ENCODE measurements at regions not wholly inside any gene's neighbourhood (a gene's known extent, or its start where the extent isn't known, plus 50 kb on each side); places are given as distances from the start of the nearest gene placed in this dataset.

DNA sequence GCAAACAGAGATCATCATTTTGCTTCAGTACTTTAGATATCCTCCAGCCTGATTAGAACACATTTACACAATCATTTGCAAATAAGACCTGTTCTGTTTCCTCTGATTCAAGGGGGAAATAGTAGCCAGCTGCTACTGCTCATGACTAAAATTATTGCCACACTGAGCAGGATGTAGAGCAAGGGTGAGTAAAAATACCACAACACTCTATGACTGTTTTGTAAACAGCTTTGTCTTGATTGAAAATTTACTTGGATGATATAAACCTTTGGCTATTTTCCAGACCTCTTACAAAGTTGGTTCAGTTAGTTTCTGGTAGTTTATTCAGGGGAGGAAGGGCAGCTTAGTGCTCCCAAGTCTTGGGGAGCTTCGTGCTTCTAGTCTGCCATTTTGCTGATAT, 286.4 kb upstream of the CNTNAP5 start:
- no peak overlapping the region for H3K27ac ChIP-seq (ENCODE audit: low read length)
- H3K27me3 ChIP-seq (ENCODE audit: control insufficient read depth, insufficient read depth, low read length): no peaks in the 10 kb centered on the region
- H3K9me3 ChIP-seq (replicated peaks; ENCODE audit: control insufficient read depth, low read depth, low read length): no peaks in the 10 kb centered on the region
- H3K4me1 ChIP-seq (ENCODE audit: control insufficient read depth, insufficient read depth, low read length): no peaks in the 10 kb centered on the region
- no peak overlapping the region for H3K4me3 ChIP-seq (ENCODE audit: low read length)
- DNase-seq: no peak
- H3K36me3 ChIP-seq (ENCODE audit: control insufficient read depth, insufficient read depth, low read length): no peaks in the 10 kb centered on the region
- WGBS (ENCODE audit: insufficient coverage): no CpG with 5 or more reads among the region's 1 CpG

- no peaks in the 10 kb centered on the region for H3K36me3 ChIP-seq (ENCODE audit: control insufficient read depth, insufficient read depth, low read length)
- H3K27me3 ChIP-seq (ENCODE audit: control insufficient read depth, insufficient read depth, low read length): no peaks in the 10 kb centered on the region
- no peaks in the 10 kb centered on the region for H3K4me1 ChIP-seq (ENCODE audit: control insufficient read depth, insufficient read depth, low read length)
- no peaks in the 10 kb centered on the region for H3K9me3 ChIP-seq (replicated peaks; ENCODE audit: control insufficient read depth, low read depth, low read length)
- no peak overlapping the region for H3K4me3 ChIP-seq (ENCODE audit: low read length)
- DNase-seq: no peak
- no CpG with 5 or more reads among the region's 1 CpG for WGBS (ENCODE audit: insufficient coverage)
- H3K27ac ChIP-seq (ENCODE audit: low read length): no peak overlapping the region
These were observed 279.1 kb upstream of the CNTNAP5 start for GRCh38 chr2:123746006-123746405.

GRCh38 chr2:123747326-123747725, 277.8 kb upstream of the CNTNAP5 start:
- Histone ChIP-seq H3K4me3 (ENCODE audit: low read length) (no peak overlapping the region), H3K36me3 (ENCODE audit: control insufficient read depth, insufficient read depth, low read length) (no peaks in the 10 kb centered on the region), H3K4me1 (ENCODE audit: control insufficient read depth, insufficient read depth, low read length) (no peaks in the 10 kb centered on the region), H3K9me3 (replicated peaks; ENCODE audit: control insufficient read depth, low read depth, low read length) (no peaks in the 10 kb centered on the region), H3K27ac (ENCODE audit: low read length) (no peak overlapping the region), H3K27me3 (ENCODE audit: control insufficient read depth, insufficient read depth, low read length) (no peaks in the 10 kb centered on the region)
- 86% methylated on average over 1 of the region's 2 CpGs for WGBS (ENCODE audit: insufficient coverage)
- no peak for DNase-seq

GRCh38 chr2:123762221-123762620, 262.9 kb upstream of the CNTNAP5 start:
- no peaks in the 10 kb centered on the region for H3K4me1 ChIP-seq (ENCODE audit: control insufficient read depth, insufficient read depth, low read length)
- DNase-seq: no peak
- H3K9me3 ChIP-seq (replicated peaks; ENCODE audit: control insufficient read depth, low read depth, low read length): no peaks in the 10 kb centered on the region
- H3K4me3 ChIP-seq (ENCODE audit: low read length): no peak overlapping the region
- H3K27ac ChIP-seq (ENCODE audit: low read length): no peak overlapping the region
- no peaks in the 10 kb centered on the region for H3K36me3 ChIP-seq (ENCODE audit: control insufficient read depth, insufficient read depth, low read length)
- no peaks in the 10 kb centered on the region for H3K27me3 ChIP-seq (ENCODE audit: control insufficient read depth, insufficient read depth, low read length)
- WGBS (ENCODE audit: insufficient coverage): 94% methylated on average over 4 of the region's 6 CpGs

DNA sequence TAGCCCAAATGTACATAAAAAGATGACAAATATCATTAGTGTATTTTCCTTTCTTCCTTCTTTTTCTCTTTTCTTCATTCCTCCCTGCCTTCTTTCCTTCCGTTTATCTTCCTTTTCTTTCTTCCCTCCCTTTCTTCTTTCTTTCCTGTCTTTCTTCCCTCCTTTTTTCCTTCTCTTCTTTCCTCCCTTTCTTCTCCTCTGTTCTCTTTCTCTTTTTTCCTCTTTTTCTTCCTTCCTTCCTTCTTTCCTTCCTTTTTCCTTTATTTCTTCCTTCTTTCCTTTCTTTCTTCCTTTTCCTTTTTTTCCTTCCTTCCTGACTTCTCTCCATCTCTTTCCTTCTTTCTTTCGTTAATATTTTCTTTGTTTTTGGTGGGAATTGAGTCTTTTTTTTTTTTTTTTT, 256.9 kb upstream of the CNTNAP5 start:
- DNase-seq: no peak
- WGBS (ENCODE audit: insufficient coverage): 86% methylated on average over 1 of the region's 2 CpGs
- Histone ChIP-seq H3K27ac (ENCODE audit: low read length) (no peak overlapping the region), H3K27me3 (ENCODE audit: control insufficient read depth, insufficient read depth, low read length) (no peaks in the 10 kb centered on the region), H3K4me1 (ENCODE audit: control insufficient read depth, insufficient read depth, low read length) (no peaks in the 10 kb centered on the region), H3K4me3 (ENCODE audit: low read length) (no peak overlapping the region), H3K9me3 (replicated peaks; ENCODE audit: control insufficient read depth, low read depth, low read length) (no peaks in the 10 kb centered on the region), H3K36me3 (ENCODE audit: control insufficient read depth, insufficient read depth, low read length) (no peaks in the 10 kb centered on the region)

- H3K9me3 ChIP-seq (replicated peaks; ENCODE audit: control insufficient read depth, low read depth, low read length): no peaks in the 10 kb centered on the region
- no peaks in the 10 kb centered on the region for H3K4me1 ChIP-seq (ENCODE audit: control insufficient read depth, insufficient read depth, low read length)
- WGBS (ENCODE audit: insufficient coverage): no CpG with 5 or more reads among the region's 2 CpGs
- H3K27me3 ChIP-seq (ENCODE audit: control insufficient read depth, insufficient read depth, low read length): no peaks in the 10 kb centered on the region
- H3K4me3 ChIP-seq (ENCODE audit: low read length): no peak overlapping the region
- H3K27ac ChIP-seq (ENCODE audit: low read length): no peak overlapping the region
- H3K36me3 ChIP-seq (ENCODE audit: control insufficient read depth, insufficient read depth, low read length): no peaks in the 10 kb centered on the region
- no peak for DNase-seq
These were observed 256.1 kb upstream of the CNTNAP5 start for GRCh38 chr2:123769001-123769400.

GRCh38 chr2:123770996-123771720, 253.9 kb upstream of the CNTNAP5 start:
- Histone ChIP-seq H3K27me3 (ENCODE audit: control insufficient read depth, insufficient read depth, low read length) (no peaks in the 10 kb centered on the region), H3K4me3 (ENCODE audit: low read length) (no peak overlapping the region), H3K4me1 (ENCODE audit: control insufficient read depth, insufficient read depth, low read length) (no peaks in the 10 kb centered on the region), H3K9me3 (replicated peaks; ENCODE audit: control insufficient read depth, low read depth, low read length) (no peaks in the 10 kb centered on the region), H3K36me3 (ENCODE audit: control insufficient read depth, insufficient read depth, low read length) (no peaks in the 10 kb centered on the region), H3K27ac (ENCODE audit: low read length) (no peak overlapping the region)
- WGBS (ENCODE audit: insufficient coverage): 86% methylated on average over 1 of the region's 1 CpG
- DNase-seq: no peak

DNA sequence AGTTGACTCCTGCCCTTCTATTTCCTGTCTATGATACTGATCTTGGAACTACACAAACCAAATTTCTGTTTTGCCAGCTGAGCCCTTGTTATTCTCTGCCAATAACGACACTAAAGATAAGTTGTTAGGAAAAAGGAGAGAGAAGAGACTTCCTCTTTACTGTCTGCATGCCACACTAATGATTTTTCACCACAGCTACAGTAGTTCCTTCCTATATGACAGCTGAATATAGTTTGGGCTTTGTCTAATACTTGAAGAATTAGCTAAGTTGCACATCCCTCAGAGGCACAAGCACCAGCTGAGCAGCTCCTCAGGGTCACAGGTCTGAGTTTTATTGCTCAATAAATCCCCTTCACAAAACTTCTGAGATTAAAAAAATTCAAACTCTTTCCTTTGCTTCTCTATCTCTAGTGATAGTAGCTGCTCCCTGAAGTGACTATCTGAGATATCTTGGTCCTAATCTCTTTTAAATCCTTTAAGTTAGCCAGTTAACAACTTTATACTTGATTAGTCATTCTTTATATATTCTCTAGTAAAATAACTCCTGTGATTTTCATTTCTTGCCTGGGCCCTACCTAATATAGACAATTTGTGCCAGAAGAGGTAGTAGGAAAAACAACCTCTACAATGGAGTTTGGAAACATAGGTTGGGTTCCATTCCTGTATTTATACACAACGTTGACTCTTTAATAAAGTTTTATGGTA, 253.0 kb upstream of the CNTNAP5 start:
- no peak overlapping the region for H3K27ac ChIP-seq (ENCODE audit: low read length)
- no CpG with 5 or more reads among the region's 2 CpGs for WGBS (ENCODE audit: insufficient coverage)
- no peak for DNase-seq
- H3K9me3 ChIP-seq (replicated peaks; ENCODE audit: control insufficient read depth, low read depth, low read length): no peaks in the 10 kb centered on the region
- H3K4me1 ChIP-seq (ENCODE audit: control insufficient read depth, insufficient read depth, low read length): no peaks in the 10 kb centered on the region
- H3K27me3 ChIP-seq (ENCODE audit: control insufficient read depth, insufficient read depth, low read length): no peaks in the 10 kb centered on the region
- H3K36me3 ChIP-seq (ENCODE audit: control insufficient read depth, insufficient read depth, low read length): no peaks in the 10 kb centered on the region
- no peak overlapping the region for H3K4me3 ChIP-seq (ENCODE audit: low read length)

DNA sequence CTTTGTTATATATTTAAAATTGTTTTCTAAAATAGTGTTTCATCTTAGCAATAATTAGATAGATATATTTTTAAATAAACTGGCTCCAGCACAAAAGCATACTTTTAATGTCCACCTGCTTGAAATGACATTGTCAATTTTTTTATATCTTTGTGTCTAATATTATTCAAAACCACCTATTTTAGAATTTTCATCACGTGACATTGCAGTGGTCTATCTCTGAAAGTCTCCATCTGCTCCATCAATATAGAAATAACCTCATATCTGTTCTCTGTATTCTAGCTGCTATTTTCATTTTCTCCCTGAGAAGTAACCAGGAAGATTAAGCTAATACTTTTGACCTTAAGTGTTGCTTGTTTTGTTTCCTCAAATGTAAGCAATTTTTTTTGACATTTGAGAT, 248.0 kb upstream of the CNTNAP5 start:
- H3K4me1 ChIP-seq (ENCODE audit: control insufficient read depth, insufficient read depth, low read length): no peaks in the 10 kb centered on the region
- WGBS (ENCODE audit: insufficient coverage): no CpG with 5 or more reads among the region's 1 CpG
- H3K36me3 ChIP-seq (ENCODE audit: control insufficient read depth, insufficient read depth, low read length): no peaks in the 10 kb centered on the region
- H3K27me3 ChIP-seq (ENCODE audit: control insufficient read depth, insufficient read depth, low read length): no peaks in the 10 kb centered on the region
- H3K27ac ChIP-seq (ENCODE audit: low read length): no peak overlapping the region
- H3K4me3 ChIP-seq (ENCODE audit: low read length): no peak overlapping the region
- DNase-seq: no peak
- H3K9me3 ChIP-seq (replicated peaks; ENCODE audit: control insufficient read depth, low read depth, low read length): no peaks in the 10 kb centered on the region

DNA sequence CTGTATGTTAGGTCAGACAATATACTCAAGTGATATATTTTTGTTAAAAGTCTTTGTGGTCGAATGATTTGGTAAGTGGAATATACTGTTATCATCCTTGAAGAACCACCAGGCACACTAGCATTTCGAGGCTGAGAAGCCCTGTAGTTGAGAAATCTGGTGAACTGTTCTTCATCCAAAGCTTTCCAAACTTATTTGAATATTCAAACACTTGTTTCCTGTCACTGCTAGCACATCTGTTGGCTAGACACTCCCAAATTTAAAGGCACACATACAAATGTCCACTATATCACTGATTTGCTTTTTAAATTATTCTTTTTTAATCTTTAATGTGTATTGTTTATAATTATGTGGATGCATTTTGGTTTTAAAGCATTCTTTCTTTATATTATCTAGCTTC, 241.9 kb upstream of the CNTNAP5 start:
- Histone ChIP-seq H3K9me3 (replicated peaks; ENCODE audit: control insufficient read depth, low read depth, low read length) (no peaks in the 10 kb centered on the region), H3K27ac (ENCODE audit: low read length) (no peak overlapping the region), H3K36me3 (ENCODE audit: control insufficient read depth, insufficient read depth, low read length) (no peaks in the 10 kb centered on the region), H3K4me1 (ENCODE audit: control insufficient read depth, insufficient read depth, low read length) (no peaks in the 10 kb centered on the region), H3K4me3 (ENCODE audit: low read length) (no peak overlapping the region), H3K27me3 (ENCODE audit: control insufficient read depth, insufficient read depth, low read length) (no peaks in the 10 kb centered on the region)
- no peak for DNase-seq
- WGBS (ENCODE audit: insufficient coverage): no CpG with 5 or more reads among the region's 2 CpGs

Data from muscle of leg (tissue), 3 donors.